Spleen (tissue), 7 donors: ENCODE measurements at regions not wholly inside any gene's neighbourhood (a gene's known extent, or its start where the extent isn't known, plus 50 kb on each side); places are given as distances from the start of the nearest gene placed in this dataset.

Source experiments
- POLR2A ChIP-seq, 3 donors: fragments of 450-650 bp; IDR thresholded peaks; one replicate each; pipeline ENCODE4 v1.5.1; 2017; ENCODE audit warnings: antibody characterized with exemption in 3 of 3, mild to moderate bottlenecking in 1 of 3
- TF ChIP-seq, protein P1 (sequence below), 11 experiments: fragments of 200-600 bp in 7 of 11; fragments of 450-650 bp in 4 of 11; sonication (generic) in 4 of 11; IDR thresholded peaks in 8 of 11; conservative IDR thresholded peaks in 3 of 11; 1 replicate in 7 of 11; 2 replicates in 4 of 11; pipeline versions ENCODE4 v1.4.0 to v1.8.0; 2016 to 2021; ENCODE audit warnings: antibody characterized with exemption in 11 of 11, inconsistent platforms in 4 of 11, mild to moderate bottlenecking in 1 of 11
- donor health status: DM: no; HTN: no; CAD: no; lungs with moderate emphysema.
- donor health status: DM: no; HTN: no; CAD: no.
- donor health status: DM: no; HTN: no; CAD: no.

DNA sequence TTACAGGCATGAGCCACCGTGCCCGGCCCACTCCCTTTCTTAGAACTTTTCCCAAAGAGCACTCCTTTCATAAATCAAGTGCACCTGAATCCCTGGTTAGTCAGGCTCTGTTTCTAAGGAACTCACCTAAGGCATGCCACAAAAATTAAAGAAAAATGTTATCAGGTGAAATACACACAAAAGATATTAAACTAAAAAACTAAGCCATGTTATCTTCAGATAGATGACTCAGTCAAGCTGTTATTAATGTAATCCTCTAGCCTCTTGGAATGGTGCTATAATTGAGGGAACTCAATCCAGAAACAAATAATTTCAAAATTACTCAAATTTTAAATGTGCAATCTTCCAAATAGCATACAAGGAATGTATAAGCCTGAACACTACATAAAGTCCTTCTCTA, 83.0 kb downstream of the TENT5A start:
- TF ChIP-seq, protein P1, sequence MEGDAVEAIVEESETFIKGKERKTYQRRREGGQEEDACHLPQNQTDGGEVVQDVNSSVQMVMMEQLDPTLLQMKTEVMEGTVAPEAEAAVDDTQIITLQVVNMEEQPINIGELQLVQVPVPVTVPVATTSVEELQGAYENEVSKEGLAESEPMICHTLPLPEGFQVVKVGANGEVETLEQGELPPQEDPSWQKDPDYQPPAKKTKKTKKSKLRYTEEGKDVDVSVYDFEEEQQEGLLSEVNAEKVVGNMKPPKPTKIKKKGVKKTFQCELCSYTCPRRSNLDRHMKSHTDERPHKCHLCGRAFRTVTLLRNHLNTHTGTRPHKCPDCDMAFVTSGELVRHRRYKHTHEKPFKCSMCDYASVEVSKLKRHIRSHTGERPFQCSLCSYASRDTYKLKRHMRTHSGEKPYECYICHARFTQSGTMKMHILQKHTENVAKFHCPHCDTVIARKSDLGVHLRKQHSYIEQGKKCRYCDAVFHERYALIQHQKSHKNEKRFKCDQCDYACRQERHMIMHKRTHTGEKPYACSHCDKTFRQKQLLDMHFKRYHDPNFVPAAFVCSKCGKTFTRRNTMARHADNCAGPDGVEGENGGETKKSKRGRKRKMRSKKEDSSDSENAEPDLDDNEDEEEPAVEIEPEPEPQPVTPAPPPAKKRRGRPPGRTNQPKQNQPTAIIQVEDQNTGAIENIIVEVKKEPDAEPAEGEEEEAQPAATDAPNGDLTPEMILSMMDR (IDR thresholded peaks at IDR 0.05 in 8 of 11, conservative IDR thresholded peaks at IDR 0.05 in 3 of 11), result no peak
- no peak for TF ChIP-seq POLR2A (IDR thresholded peaks at IDR 0.05)
